ENCODE measurements at regions not wholly inside any gene's neighbourhood (a gene's known extent, or its start where the extent isn't known, plus 50 kb on each side); places are given as distances from the start of the nearest gene placed in this dataset.
"Not testable (repeated sequence)": the region's sequence is repeated elsewhere in the genome, so short reads cannot be mapped to it uniquely, and the experiment has no call there.

DNA sequence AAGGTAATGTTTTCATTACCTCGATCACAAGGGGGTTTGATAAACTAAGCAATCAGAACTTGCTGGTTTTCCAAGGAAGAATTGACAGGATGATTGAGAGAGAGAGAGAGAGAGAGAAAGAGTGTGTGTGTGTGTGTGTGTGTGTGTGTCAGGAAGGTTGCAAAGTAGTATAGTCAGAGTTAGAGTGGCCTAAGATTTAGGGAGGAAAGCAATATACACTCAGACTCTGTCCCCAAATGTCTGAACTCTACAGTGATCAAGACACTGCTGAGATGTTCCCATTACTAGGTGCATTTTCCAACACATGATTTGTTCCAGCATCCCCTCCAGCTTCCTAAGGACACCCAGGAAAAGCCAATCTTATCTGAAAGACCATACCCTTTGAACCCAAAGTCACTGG, 1074.1 kb downstream of the BCL11B start:
- DNase-seq (ENCODE audit: missing footprints): no peak
- no peak for ATAC-seq
- intact Hi-C loops (cut with DNase I): no loop called here

DNA sequence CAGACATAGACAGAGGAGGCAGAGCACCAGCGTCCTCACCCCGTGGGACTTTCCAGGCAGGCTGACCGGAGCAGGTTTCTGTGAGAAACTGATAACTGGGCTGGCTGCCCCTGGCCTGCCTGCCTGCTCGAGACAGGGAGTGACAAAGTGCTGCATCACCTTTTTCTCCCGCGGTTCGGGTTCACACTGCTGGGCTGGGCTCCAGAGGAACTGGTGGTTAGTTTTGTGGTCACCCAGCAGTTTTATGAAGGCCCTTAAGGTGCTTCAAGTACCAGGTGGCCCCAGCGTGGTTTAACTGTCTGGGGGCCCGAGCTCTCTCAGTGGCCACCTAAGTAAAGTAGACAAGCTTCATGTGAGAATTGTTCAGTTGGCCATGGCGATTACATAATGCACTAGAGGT, 1073.6 kb downstream of the BCL11B start:
- intact Hi-C loops (cut with DNase I): no loop called here
- no peak for DNase-seq (ENCODE audit: missing footprints)
- no peak for ATAC-seq

- DNase-seq (ENCODE audit: missing footprints) (no peak), ATAC-seq (no peak)
- intact Hi-C loops (cut with DNase I): no loop called here
These were observed 1071.4 kb downstream of the BCL11B start for GRCh38 chr14:98200601-98201000.

DNA sequence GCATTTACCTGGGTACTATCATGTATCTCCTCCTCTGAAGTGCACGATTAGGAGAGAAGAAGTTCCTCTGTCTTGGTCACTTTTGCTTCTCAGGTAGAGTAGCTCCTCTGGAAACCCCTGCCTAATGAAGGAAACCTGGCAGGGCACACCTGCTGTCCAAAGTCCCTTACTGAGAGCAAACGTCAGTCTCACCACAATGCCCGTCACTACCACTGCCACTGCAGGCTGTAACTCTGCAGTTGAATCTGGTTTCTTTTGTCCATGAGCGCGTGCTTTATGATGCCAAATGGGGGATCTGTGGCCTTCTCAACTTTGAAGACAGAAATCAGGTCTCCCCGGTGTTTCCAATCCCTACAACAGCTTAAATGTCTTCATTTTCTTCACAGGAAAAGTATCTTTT, 1068.6 kb downstream of the BCL11B start:
- intact Hi-C loops (cut with DNase I): no loop called here
- ATAC-seq (no peak), DNase-seq (ENCODE audit: missing footprints) (no peak)

DNA sequence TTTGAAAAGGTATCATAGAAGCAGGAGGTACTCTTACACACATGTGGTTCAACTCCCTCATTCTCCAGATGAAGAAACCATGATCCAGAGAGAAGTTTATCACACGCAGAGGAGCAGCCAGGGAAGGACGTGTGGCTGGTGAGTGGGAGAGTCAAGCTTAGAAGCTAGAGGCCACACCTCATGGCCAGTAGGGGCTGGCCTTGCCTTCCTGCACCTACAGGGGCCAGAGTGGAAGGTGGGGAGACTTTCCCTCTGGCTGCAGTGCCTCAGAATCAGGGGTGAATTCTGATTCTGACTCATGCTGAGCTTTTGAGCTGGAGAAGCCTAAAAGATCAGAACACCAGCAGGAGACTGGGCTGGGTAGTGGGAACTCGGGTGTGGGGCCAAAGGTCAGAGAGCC, 1067.9 kb downstream of the BCL11B start:
- ATAC-seq (no peak), DNase-seq (ENCODE audit: missing footprints) (no peak)
- intact Hi-C loops (cut with DNase I): no loop called here

- intact Hi-C loops (cut with DNase I): no loop called here
- ATAC-seq (no peak), DNase-seq (ENCODE audit: missing footprints) (no peak)
These were observed 1064.6 kb downstream of the BCL11B start for GRCh38 chr14:98207415-98207814.

- intact Hi-C loops (cut with DNase I): no loop called here
- DNase-seq (ENCODE audit: missing footprints): no peak
- no peak for ATAC-seq
These were observed 1063.8 kb downstream of the BCL11B start for GRCh38 chr14:98208211-98208611.

GRCh38 chr14:98208943-98209342, 1063.1 kb downstream of the BCL11B start:
- intact Hi-C loops (cut with DNase I): no loop called here
- DNase-seq (ENCODE audit: missing footprints) (no peak), ATAC-seq (no peak)

DNA sequence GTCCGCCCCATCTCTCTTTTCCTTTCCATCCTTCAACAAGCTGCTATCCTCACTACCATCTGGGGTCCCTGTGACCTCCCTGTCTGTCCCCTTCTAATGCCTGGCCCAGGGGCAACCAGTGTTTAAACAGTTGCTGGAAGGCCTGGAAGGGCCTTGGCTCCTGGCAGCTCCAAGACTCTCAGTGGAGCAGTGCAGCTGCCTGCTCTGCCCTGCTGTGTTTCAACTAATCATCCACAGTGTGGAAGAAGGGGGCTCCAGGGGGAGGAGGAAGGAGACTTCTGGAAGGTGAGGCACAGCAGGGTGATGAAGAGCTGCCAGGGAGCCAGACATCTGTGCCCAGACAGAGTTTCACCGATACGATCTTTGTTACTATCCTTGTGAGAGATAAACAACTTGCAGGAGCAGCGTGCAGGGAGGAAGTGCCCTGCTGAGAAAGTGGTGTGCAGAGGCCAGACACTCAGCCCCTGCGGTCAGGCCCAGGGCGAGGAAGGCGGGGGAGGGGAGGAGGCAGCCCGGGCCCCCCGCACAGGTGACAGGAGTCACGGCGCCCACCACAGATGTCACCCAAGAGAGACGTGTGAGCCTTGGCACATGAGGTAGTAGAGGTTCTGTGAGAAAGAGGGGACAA, 1061.8 kb downstream of the BCL11B start:
- intact Hi-C loops (cut with DNase I): no loop called here
- ATAC-seq (no peak), DNase-seq (ENCODE audit: missing footprints) (no peak)

- intact Hi-C loops (cut with DNase I): no loop called here
- no peak for ATAC-seq
These were observed 1054.5 kb downstream of the BCL11B start for GRCh38 chr14:98217530-98217929.

DNA sequence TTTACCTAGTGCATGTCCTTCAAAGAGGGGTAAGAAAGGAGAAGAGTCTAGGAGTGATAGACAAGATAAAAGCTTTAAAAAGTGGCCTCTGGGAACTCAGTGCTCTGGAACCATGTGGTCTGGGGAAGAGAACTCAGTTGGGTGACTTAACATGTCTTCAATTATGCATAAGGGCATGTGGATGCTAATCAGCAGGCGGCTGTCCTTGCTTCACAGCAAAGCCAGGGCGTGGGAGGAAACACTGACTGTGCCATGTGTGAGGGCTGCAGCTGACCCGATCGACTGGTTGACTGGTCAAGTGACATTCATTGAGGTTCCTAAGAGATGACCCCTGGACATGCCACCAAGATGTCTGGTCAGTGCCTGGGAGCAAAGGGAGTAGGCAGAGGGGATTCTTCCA, 1053.8 kb downstream of the BCL11B start:
- intact Hi-C loops (cut with DNase I): no loop called here
- no peak for DNase-seq (ENCODE audit: missing footprints)
- no peak for ATAC-seq

More at GRCh38 chr14:98217530-98217929, 1054.5 kb downstream of the BCL11B start:
- no peak for DNase-seq (ENCODE audit: missing footprints)

- ATAC-seq: no peak
- DNase-seq (ENCODE audit: missing footprints): no peak
- intact Hi-C loops (cut with DNase I): no loop called here
These were observed 1052.4 kb downstream of the BCL11B start for GRCh38 chr14:98219638-98220037.

DNA sequence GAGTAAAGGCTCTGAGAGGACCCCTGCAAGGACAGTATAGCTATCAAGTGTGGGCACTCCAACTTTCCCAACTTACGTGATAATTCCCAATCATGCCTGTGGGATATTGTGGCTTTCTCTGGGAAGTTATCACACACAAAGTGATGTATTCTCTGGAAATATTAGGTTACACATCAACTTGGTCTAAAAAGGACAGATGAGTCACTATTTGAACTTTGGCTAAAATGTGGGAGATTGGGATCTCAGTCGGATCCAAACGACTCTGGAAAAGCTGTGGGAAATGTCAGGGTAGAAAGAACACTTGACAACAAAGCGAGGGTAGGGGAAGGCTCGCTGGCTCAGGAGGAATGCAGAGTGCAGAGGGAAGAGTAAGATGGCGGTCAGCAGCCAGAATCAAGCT, 1048.9 kb downstream of the BCL11B start:
- ATAC-seq: no peak
- intact Hi-C loops (cut with DNase I): no loop called here
- DNase-seq (ENCODE audit: missing footprints): no peak

DNA sequence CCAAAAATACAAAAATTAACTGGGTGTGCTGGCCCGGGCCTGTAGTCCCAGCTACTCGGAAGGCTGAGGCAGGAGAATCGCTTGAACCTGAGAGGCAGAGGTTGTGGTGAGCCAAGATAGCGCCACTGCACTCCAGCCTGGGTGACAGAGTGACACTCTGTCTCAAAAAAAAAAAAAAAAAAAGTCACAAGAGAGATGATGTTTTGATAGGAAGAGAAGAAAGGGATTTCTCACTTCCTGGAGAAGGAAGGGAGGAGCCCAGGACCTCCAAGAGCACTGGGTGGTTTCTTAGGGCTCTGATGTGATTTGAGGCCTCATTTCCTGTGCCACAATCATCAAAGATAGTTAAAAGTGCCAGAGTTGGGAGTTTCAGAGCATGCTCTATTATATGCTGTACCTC, 1048.3 kb downstream of the BCL11B start:
- DNase-seq (ENCODE audit: missing footprints); intact Hi-C loops (cut with DNase I); ATAC-seq: not testable (repeated sequence)

DNA sequence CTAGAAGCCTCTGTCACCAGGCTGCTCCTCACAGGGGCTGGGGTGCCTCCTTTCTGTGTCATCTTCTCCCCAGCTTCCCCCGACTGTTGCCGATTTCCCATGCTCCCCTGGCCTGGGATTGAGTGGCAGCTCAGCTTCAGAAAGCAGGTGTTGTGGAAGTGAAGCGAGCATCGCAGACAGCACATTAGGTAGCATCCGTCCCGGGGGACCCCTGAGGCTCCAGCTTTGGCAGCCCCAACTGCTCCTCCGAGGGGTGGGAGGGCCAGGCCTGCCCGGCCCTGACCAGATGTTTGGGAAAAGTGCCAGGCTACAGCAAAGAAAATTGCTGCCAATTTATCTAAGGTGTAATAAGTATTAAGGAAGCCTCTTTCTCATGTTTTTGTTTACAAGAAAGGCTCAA, 1045.6 kb downstream of the BCL11B start:
- DNase-seq (ENCODE audit: missing footprints) (no peak), ATAC-seq (no peak)
- intact Hi-C loops (cut with DNase I): no loop called here

- no peak for DNase-seq (ENCODE audit: missing footprints)
- no peak for ATAC-seq
- intact Hi-C loops (cut with DNase I): no loop called here
These were observed 1044.8 kb downstream of the BCL11B start for GRCh38 chr14:98227000-98227726.

- DNase-seq (ENCODE audit: missing footprints) (no peak), ATAC-seq (no peak)
- intact Hi-C loops (cut with DNase I): no loop called here
These were observed 1044.3 kb downstream of the BCL11B start for GRCh38 chr14:98227727-98228111.

- ATAC-seq: no peak
- intact Hi-C loops (cut with DNase I): no loop called here
- DNase-seq (ENCODE audit: missing footprints): no peak
These were observed 1042.2 kb downstream of the BCL11B start for GRCh38 chr14:98229656-98230366.

DNA sequence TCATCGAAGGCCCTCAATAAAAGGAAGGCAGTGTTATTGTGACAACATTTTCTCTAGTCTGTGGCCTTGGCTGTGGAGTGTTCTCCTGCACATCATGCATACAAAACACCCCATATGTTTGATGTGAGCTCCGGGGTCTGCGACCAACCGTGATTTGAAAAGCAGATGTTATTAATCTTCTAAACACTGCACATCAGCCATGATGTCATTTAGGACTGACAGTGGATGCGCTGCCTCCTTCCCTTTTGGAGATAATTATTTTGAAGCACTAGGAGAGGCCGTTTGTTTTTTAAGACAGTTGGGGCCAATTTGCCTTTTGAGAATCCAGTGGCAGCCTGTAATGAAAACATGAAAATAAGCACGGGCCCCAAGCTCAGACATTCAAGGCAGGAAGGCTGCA, 1041.6 kb downstream of the BCL11B start:
- no peak for DNase-seq (ENCODE audit: missing footprints)
- intact Hi-C loops (cut with DNase I): no loop called here
- ATAC-seq: no peak

- DNase-seq (ENCODE audit: missing footprints) (no peak), ATAC-seq (no peak)
- intact Hi-C loops (cut with DNase I): no loop called here
These were observed 1040.8 kb downstream of the BCL11B start for GRCh38 chr14:98231210-98231609.

All from Right ventricle myocardium inferior (tissue), 1 donor.